Neural cell (in vitro differentiated cells): ENCODE measurements at regions not wholly inside any gene's neighbourhood (a gene's known extent, or its start where the extent isn't known, plus 50 kb on each side); places are given as distances from the start of the nearest gene placed in this dataset.

ENCODE experiments used
- H2AFZ ChIP-seq: fragments of 200-600, 300-800 bp; sonication (generic), shearing (Covaris generic); 2 replicates; pipeline ENCODE4 v1.6.0; 2014; ENCODE audit warnings: low read depth, mild to moderate bottlenecking, antibody characterized with exemption, low read length, moderate library complexity
- H3F3A ChIP-seq: fragments of 200-600 bp; shearing (Covaris generic); 2 replicates; pipeline ENCODE4 v1.6.1; 2016; ENCODE audit warnings: mild to moderate bottlenecking, moderate library complexity, mixed read lengths, antibody characterized with exemption, low read length; ENCODE audit not compliant: insufficient read depth, poor library complexity, severe bottlenecking
- H3K27ac ChIP-seq: fragments of 200-600, 300-800 bp; sonication (generic), shearing (Covaris generic); 2 replicates; pipeline ENCODE4 v1.5.1; 2014; ENCODE audit warnings: mild to moderate bottlenecking, low read length, moderate library complexity
- H3K27me3 ChIP-seq: fragments of 300-800, 200-600 bp; sonication (generic), shearing (Covaris generic); 2 replicates; pipeline ENCODE4 v1.6.0; 2014; ENCODE audit warnings: mild to moderate bottlenecking, low read depth, low read length, moderate library complexity; ENCODE audit not compliant: insufficient read depth
- H3K36me3 ChIP-seq: fragments of 300-800, 200-600 bp; sonication (generic), shearing (Covaris generic); 2 replicates; pipeline ENCODE4 v1.5.1; 2014; ENCODE audit warnings: mild to moderate bottlenecking, antibody characterized with exemption, low read length, moderate library complexity; ENCODE audit not compliant: insufficient read depth
- H3K4me2 ChIP-seq: fragments of 300-800, 200-600 bp; sonication (generic), shearing (Covaris generic); 2 replicates; pipeline ENCODE4 v1.6.0; 2014; ENCODE audit warnings: mild to moderate bottlenecking, low read length
- H3K4me3 ChIP-seq: fragments of 300-800, 200-600 bp; sonication (generic), shearing (Covaris generic); 2 replicates; pipeline ENCODE4 v1.5.1; 2014; ENCODE audit warnings: mild to moderate bottlenecking, low read length, moderate library complexity
- H3K79me2 ChIP-seq: fragments of 200-600 bp; shearing (Covaris generic); replicated peaks from 2 replicates; pipeline ENCODE4 v1.6.0; 2014; ENCODE audit warnings: mild to moderate bottlenecking, low read length, moderate library complexity; ENCODE audit not compliant: insufficient read depth
- H3K9ac ChIP-seq: fragments of 300-800, 200-600 bp; sonication (generic), shearing (Covaris generic); 2 replicates; pipeline ENCODE4 v1.6.1; 2016; ENCODE audit warnings: mild to moderate bottlenecking, low read length, mixed read lengths
- H3K9me2 ChIP-seq: fragments of 200-600 bp; shearing (Covaris generic); 2 replicates; pipeline ENCODE4 v1.6.1; 2016; ENCODE audit warnings: mild to moderate bottlenecking, low read length, mixed read lengths; ENCODE audit not compliant: insufficient read depth
- H3K9me3 ChIP-seq: fragments of 200-600, 300-800 bp; sonication (generic), shearing (Covaris generic); 2 replicates; pipeline ENCODE4 v1.6.1; 2016; ENCODE audit warnings: mild to moderate bottlenecking, mixed run types, low read length, moderate library complexity, mixed read lengths
- H4K20me1 ChIP-seq: fragments of 200-600 bp; shearing (Covaris generic); 2 replicates; pipeline ENCODE4 v1.6.1; 2016; ENCODE audit warnings: mild to moderate bottlenecking, mixed run types; ENCODE audit not compliant: insufficient read depth
- CTCF ChIP-seq: fragments of 450-650 bp; IDR thresholded peaks from 2 replicates; pipeline ENCODE4 v1.5.1; 2014; ENCODE audit warnings: antibody characterized with exemption, mild to moderate bottlenecking, moderate library complexity; ENCODE audit not compliant: poor library complexity, severe bottlenecking
- EP300 ChIP-seq: fragments of 450-650 bp; conservative IDR thresholded peaks from 2 replicates; pipeline ENCODE4 v1.6.1; 2014; ENCODE audit warnings: antibody characterized with exemption, mild to moderate bottlenecking, moderate library complexity; ENCODE audit not compliant: poor library complexity, severe bottlenecking
- EZH2 ChIP-seq: fragments of 200-600, 300-800 bp; shearing (Covaris generic), sonication (generic); IDR thresholded peaks from 2 replicates; pipeline ENCODE4 v1.6.1; 2014; ENCODE audit warnings: antibody characterized with exemption, low read length, borderline replicate concordance, mild to moderate bottlenecking; ENCODE audit not compliant: insufficient read depth, poor library complexity, severe bottlenecking
- MXI1 ChIP-seq: fragments of 450-650 bp; conservative IDR thresholded peaks from 2 replicates; pipeline ENCODE4 v1.6.1; 2014; ENCODE audit warnings: antibody characterized with exemption, mild to moderate bottlenecking; ENCODE audit not compliant: poor library complexity, severe bottlenecking
- POLR2AphosphoS5 ChIP-seq: IDR thresholded peaks from 2 replicates; pipeline ENCODE4 v1.6.1; 2012
- RAD21 ChIP-seq: fragments of 450-650 bp; conservative IDR thresholded peaks from 2 replicates; pipeline ENCODE4 v1.6.1; 2014; ENCODE audit warnings: antibody characterized with exemption, mild to moderate bottlenecking, moderate library complexity
- REST ChIP-seq: IDR thresholded peaks from 2 replicates; pipeline ENCODE4 v1.6.1; 2012; ENCODE audit warnings: borderline replicate concordance
- SMC3 ChIP-seq: fragments of 450-650 bp; conservative IDR thresholded peaks from 2 replicates; pipeline ENCODE4 v1.6.1; 2014; ENCODE audit warnings: antibody characterized with exemption, mild to moderate bottlenecking, moderate library complexity; ENCODE audit not compliant: poor library complexity
- TAF1 ChIP-seq: IDR thresholded peaks from 2 replicates; pipeline ENCODE4 v1.6.1; 2012; ENCODE audit warnings: low read depth

- H3K4me2 ChIP-seq, result no peak overlapping the region
- no peaks in the 10 kb centered on the region for H3K27me3 ChIP-seq
- no peaks in the 10 kb centered on the region for H3K79me2 ChIP-seq
- no peak for TF ChIP-seq SMC3
- no peak overlapping the region for H3K27ac ChIP-seq
- no peaks in the 10 kb centered on the region for H3K9me3 ChIP-seq
- H2AFZ ChIP-seq, result no peak overlapping the region
- H4K20me1 ChIP-seq, result no peaks in the 10 kb centered on the region
- no peaks in the 10 kb centered on the region for H3F3A ChIP-seq
- H3K36me3 ChIP-seq, result no peaks in the 10 kb centered on the region
- no peak overlapping the region for H3K4me3 ChIP-seq
- H3K9me2 ChIP-seq, result no peaks in the 10 kb centered on the region
- no peak overlapping the region for H3K9ac ChIP-seq
These were observed 101.6 kb upstream of the COL5A2 start for GRCh38 chr2:189281201-189281600.

- no peak for TF ChIP-seq RAD21
- no peak for TF ChIP-seq EZH2
- no peak for TF ChIP-seq REST
- no peak for TF ChIP-seq POLR2AphosphoS5
- TF ChIP-seq EP300, result no peak
- TF ChIP-seq TAF1, result no peak
- TF ChIP-seq MXI1, result no peak
- TF ChIP-seq CTCF, result no peak
- TF ChIP-seq SMC3, result no peak
- H3K27ac ChIP-seq, result no peak overlapping the region
- H3K9ac ChIP-seq, result no peak overlapping the region
- no peaks in the 10 kb centered on the region for H3F3A ChIP-seq
- no peaks in the 10 kb centered on the region for H3K9me3 ChIP-seq
- no peaks in the 10 kb centered on the region for H3K27me3 ChIP-seq
- H3K9me2 ChIP-seq, result no peaks in the 10 kb centered on the region
- no peak overlapping the region for H3K4me3 ChIP-seq
- H2AFZ ChIP-seq, result no peak overlapping the region
- H3K36me3 ChIP-seq, result no peaks in the 10 kb centered on the region
- H3K4me2 ChIP-seq, result no peak overlapping the region
- no peaks in the 10 kb centered on the region for H4K20me1 ChIP-seq
- H3K79me2 ChIP-seq, result no peaks in the 10 kb centered on the region
These were observed 105.8 kb upstream of the COL5A2 start for GRCh38 chr2:189285349-189285748.

DNA sequence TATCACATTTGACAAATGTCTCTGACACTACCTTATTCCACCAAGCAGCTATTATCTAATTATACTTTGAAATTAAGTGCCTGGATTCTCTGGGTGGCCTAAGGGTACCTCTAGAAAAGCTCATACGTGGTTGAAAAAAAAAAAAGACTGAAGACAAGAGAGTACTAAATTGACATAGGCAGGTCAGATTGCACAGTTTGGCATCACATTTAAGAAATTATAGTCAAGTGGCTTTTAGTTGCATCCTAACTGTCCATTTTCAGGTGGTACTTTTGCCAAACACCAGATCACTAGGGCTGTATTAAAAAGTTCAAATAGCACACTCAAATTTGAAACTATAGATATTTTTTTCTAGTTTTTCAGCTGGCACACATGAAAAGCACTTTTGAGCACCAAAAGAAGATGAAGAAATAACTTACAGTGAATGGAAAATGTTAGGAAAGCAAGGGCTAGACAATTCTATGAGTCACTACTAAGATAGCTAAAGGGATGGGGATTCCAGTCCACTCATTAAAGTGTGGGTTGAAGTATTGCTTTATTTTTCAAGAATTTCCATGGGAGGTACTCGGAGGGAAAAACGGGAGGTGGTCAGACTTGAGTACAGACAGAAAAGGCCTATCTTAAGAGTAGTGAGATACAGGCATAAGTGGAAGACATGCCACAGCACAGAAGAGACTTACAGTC lies 106.5 kb upstream of the COL5A2 start:
- H3K79me2 ChIP-seq, result no peaks in the 10 kb centered on the region
- H3K27ac ChIP-seq, result no peak overlapping the region
- no peak overlapping the region for H3K9ac ChIP-seq
- H3K9me3 ChIP-seq, result no peaks in the 10 kb centered on the region
- no peaks in the 10 kb centered on the region for H4K20me1 ChIP-seq
- no peak overlapping the region for H3K4me2 ChIP-seq
- no peak overlapping the region for H2AFZ ChIP-seq
- H3F3A ChIP-seq, result no peaks in the 10 kb centered on the region
- H3K36me3 ChIP-seq, result no peaks in the 10 kb centered on the region
- H3K9me2 ChIP-seq, result no peaks in the 10 kb centered on the region
- no peak for TF ChIP-seq POLR2AphosphoS5
- no peak for TF ChIP-seq CTCF
- no peak for TF ChIP-seq RAD21
- no peak for TF ChIP-seq SMC3
- TF ChIP-seq EZH2, result no peak
- no peak for TF ChIP-seq TAF1
- no peak for TF ChIP-seq EP300
- no peak for TF ChIP-seq MXI1
- TF ChIP-seq REST, result no peak
- H3K27me3 ChIP-seq, result no peaks in the 10 kb centered on the region
- H3K4me3 ChIP-seq, result no peak overlapping the region
